Stomach (tissue), 8 donors: ENCODE measurements at regions not wholly inside any gene's neighbourhood (a gene's known extent, or its start where the extent isn't known, plus 50 kb on each side); places are given as distances from the start of the nearest gene placed in this dataset.
A peak's percentile ranks its signal among the peaks of the same experiment; 100 is the strongest.

ENCODE experiments used
- DNase-seq, 2 donors: peaks; one replicate each; pipeline versions ENCODE4 v3.0.0 to v3.0.0-alpha.2; 2013 to 2019
- H3K27ac ChIP-seq, 5 donors: fragments of 200-600 bp in 4 of 5; sonication (generic) in 4 of 5; one replicate each; pipeline ENCODE4 v1.5.1; 2013 to 2019; ENCODE audit warnings: mild to moderate bottlenecking in 1 of 5, moderate library complexity in 1 of 5
- H3K27me3 ChIP-seq, 3 donors: fragments of 200-600 bp; sonication (generic); one replicate each; pipeline ENCODE4 v1.5.1; 2017 to 2019; ENCODE audit warnings: mixed run types in 1 of 3
- H3K36me3 ChIP-seq, 4 donors: fragments of 200-600 bp; sonication (generic); 1 replicate in 3 of 4; 2 replicates in 1 of 4; pipeline ENCODE4 v1.5.1; 2016 to 2019
- H3K4me1 ChIP-seq, 4 donors: fragments of 200-600 bp; sonication (generic); one replicate each; pipeline ENCODE4 v1.5.1; 2016 to 2019
- H3K4me3 ChIP-seq, 4 donors: fragments of 200-600 bp; sonication (generic) in 3 of 4; one replicate each; pipeline ENCODE4 v1.5.1; 2016 to 2019; ENCODE audit warnings: mild to moderate bottlenecking in 1 of 4
- H3K9me3 ChIP-seq, 4 donors: fragments of 200-600 bp; sonication (generic); one replicate each; pipeline ENCODE4 v1.5.1; 2016 to 2019
- CTCF ChIP-seq, 7 experiments: fragments of 450-650 bp in 4 of 7; fragments of 200-600 bp in 3 of 7; sonication (generic) in 3 of 7; IDR thresholded peaks; one replicate each; pipeline ENCODE4 v1.5.1; 2016 to 2019; ENCODE audit warnings: antibody characterized with exemption in 7 of 7, control low read depth in 2 of 7, mild to moderate bottlenecking in 1 of 7
- EP300 ChIP-seq: sonication (generic); formaldehyde crosslinking; IDR thresholded peaks from one replicate; pipeline ENCODE4 v1.6.1; 2017; ENCODE audit warnings: antibody characterized with exemption
- POLR2A ChIP-seq, 4 donors: fragments of 450-650 bp; IDR thresholded peaks; one replicate each; pipeline ENCODE4 v1.6.1; 2016; ENCODE audit warnings: antibody characterized with exemption in 4 of 4, control low read depth in 2 of 4, mild to moderate bottlenecking in 1 of 4, moderate library complexity in 1 of 4
- POLR2AphosphoS5 ChIP-seq, 3 donors: sonication (generic); formaldehyde crosslinking; IDR thresholded peaks; one replicate each; pipeline ENCODE4 v1.6.1; 2016; ENCODE audit warnings: antibody characterized with exemption in 3 of 3
- WGBS, 5 donors: extraction: QIAGEN DNeasy Blood & Tissue Kit in 3 of 5; methylation state at CpG; one replicate each; pipeline versions ENCODE4 v1.1.5 to v1.1.7; 2013 to 2018; 5-methylcytosine and 5-hydroxymethylcytosine counted together
- intact Hi-C: fragments of 100-400 bp; cut with DNase I; formaldehyde crosslinking; loops from one replicate; pipeline ENCODE4 v1.15.1; 2023; ENCODE audit warnings: low total_unique reads
- donor health status: healthy with polysubstance abuse.
- donor health status: Bipolar disorder and iron deficiency.
- donor health status: healthy.

GRCh38 chrX:66889418-66889817 is 250.5 kb upstream of the EDA2R start:
- Histone ChIP-seq H3K27ac (no peak overlapping the region), H3K36me3 (no peaks in the 10 kb centered on the region), H3K9me3 (no peaks in the 10 kb centered on the region), H3K27me3 (no peaks in the 10 kb centered on the region), H3K4me1 (no peaks in the 10 kb centered on the region), H3K4me3 (no peak overlapping the region)
- DNase-seq: no peak
- intact Hi-C loops: no loop called here
- WGBS, 5 donors: 65 to 96% (median 84%) methylated on average over 2 of the region's 2 CpGs
- TF ChIP-seq CTCF (IDR thresholded peaks at IDR 0.05) (no peak), EP300 (no peak)

GRCh38 chrX:66882101-66882500 is 243.2 kb upstream of the EDA2R start:
- DNase-seq: no peak
- intact Hi-C loops: no loop called here
- Histone ChIP-seq H3K9me3 (no peaks in the 10 kb centered on the region), H3K36me3 (no peaks in the 10 kb centered on the region), H3K27me3 (no peaks in the 10 kb centered on the region), H3K4me3 (no peak overlapping the region), H3K4me1 (no peaks in the 10 kb centered on the region), H3K27ac (no peak overlapping the region)
- TF ChIP-seq POLR2AphosphoS5 (IDR thresholded peaks at IDR 0.05): no peak
- no peak for TF ChIP-seq EP300
- TF ChIP-seq POLR2A (IDR thresholded peaks at IDR 0.05): no peak
- TF ChIP-seq CTCF (IDR thresholded peaks at IDR 0.05): no peak
- 78 to 93% (median 81%) methylated on average over 1 to 2 of the region's 2 CpGs for WGBS, 5 donors

DNA sequence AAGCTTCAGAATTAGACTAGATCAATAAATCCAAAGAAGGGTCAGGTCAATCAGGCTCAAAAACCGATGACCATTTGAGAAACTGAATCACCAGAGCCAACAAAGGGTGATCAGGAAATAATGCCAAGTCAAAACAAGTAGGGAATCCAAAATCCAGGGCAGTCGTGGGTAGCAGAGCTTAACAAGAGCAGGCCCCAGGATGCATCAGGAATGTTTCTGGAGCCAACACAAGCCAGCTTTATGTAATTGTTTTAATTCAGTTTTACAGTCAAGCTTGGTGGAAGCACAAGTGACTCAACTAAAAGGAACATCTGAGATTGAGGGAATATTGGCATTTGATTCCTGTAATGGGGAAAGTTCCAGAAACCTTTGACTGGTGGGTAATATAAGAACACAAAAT is 237.9 kb upstream of the EDA2R start:
- intact Hi-C loops: no loop called here
- Histone ChIP-seq H3K27ac (no peak overlapping the region), H3K4me1 (no peaks in the 10 kb centered on the region), H3K36me3 (no peaks in the 10 kb centered on the region), H3K27me3 (no peaks in the 10 kb centered on the region), H3K9me3 (no peaks in the 10 kb centered on the region), H3K4me3 (no peak overlapping the region)
- DNase-seq: no peak
- TF ChIP-seq CTCF (IDR thresholded peaks at IDR 0.05) (no peak), POLR2AphosphoS5 (IDR thresholded peaks at IDR 0.05) (no peak), EP300 (no peak), POLR2A (IDR thresholded peaks at IDR 0.05) (no peak)
- 20 to 39% (median 23%) methylated on average over 2 of the region's 2 CpGs for WGBS, 5 donors

DNA sequence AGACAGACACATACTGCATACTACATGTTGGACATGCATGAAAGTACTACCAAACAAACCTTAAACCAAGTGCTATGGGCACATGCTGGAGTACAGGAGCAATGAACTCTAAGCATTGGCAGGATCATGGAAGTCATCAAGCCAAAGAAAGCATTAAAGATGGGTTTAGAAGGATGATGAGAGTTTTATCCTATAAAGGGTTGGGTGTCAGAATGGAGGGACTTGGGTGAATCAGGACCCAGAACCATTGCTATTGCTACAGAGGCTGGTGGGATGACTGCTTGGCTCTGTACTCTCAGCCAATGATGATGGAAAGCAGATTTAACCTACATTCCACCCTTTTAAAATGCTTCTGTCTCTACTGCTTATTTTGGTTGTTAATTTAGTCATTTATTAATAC is 233.9 kb upstream of the EDA2R start:
- intact Hi-C loops: no loop called here
- Histone ChIP-seq H3K4me3 (no peak overlapping the region), H3K4me1 (no peaks in the 10 kb centered on the region), H3K9me3 (no peaks in the 10 kb centered on the region), H3K27ac (no peak overlapping the region), H3K36me3 (no peaks in the 10 kb centered on the region), H3K27me3 (no peaks in the 10 kb centered on the region)
- DNase-seq: no peak
- no peak for TF ChIP-seq POLR2A (IDR thresholded peaks at IDR 0.05)
- no peak for TF ChIP-seq POLR2AphosphoS5 (IDR thresholded peaks at IDR 0.05)
- no peak for TF ChIP-seq EP300
- TF ChIP-seq CTCF (IDR thresholded peaks at IDR 0.05): no peak

- TF ChIP-seq EP300 (no peak), CTCF (IDR thresholded peaks at IDR 0.05) (no peak), POLR2AphosphoS5 (IDR thresholded peaks at IDR 0.05) (no peak), POLR2A (IDR thresholded peaks at IDR 0.05) (no peak)
- no peak overlapping the region for H3K27ac ChIP-seq
- peaks cover 0 to 3% (median 0%) of the 10 kb centered on the region in 3 donors for H3K27me3 ChIP-seq
- H3K9me3 ChIP-seq: peaks cover 0 to 12% (median 0%) of the 10 kb centered on the region in 4 donors
- H3K36me3 ChIP-seq: no peaks in the 10 kb centered on the region
- peak in 1 of 2 donors; percentile 55 for DNase-seq
- WGBS, 5 donors: 43 to 72% (median 55%) methylated on average over 2 of the region's 2 CpGs
- no peak overlapping the region for H3K4me3 ChIP-seq
- intact Hi-C loops: no loop called here
- H3K4me1 ChIP-seq: no peaks in the 10 kb centered on the region
Observed at GRCh38 chrX:66863721-66864120, 224.8 kb upstream of the EDA2R start.
